MG63 (cell line): ENCODE measurements at regions not wholly inside any gene's neighbourhood (a gene's known extent, or its start where the extent isn't known, plus 50 kb on each side); places are given as distances from the start of the nearest gene placed in this dataset.
"Not testable (repeated sequence)": the region's sequence is repeated elsewhere in the genome, so short reads cannot be mapped to it uniquely, and the experiment has no call there.

Experiments
- DNase-seq: peaks from one replicate; pipeline ENCODE4 v3.0.0-alpha.2; 2020
- H3K27me3 ChIP-seq: fragments of 250-450 bp; sonication (Bioruptor Pico); 2 replicates; pipeline ENCODE4 v1.5.1; 2020; ENCODE audit warnings: mild to moderate bottlenecking, moderate library complexity
- H3K36me3 ChIP-seq: fragments of 250-450 bp; sonication (Bioruptor Pico); 2 replicates; pipeline ENCODE4 v1.5.1; 2020; ENCODE audit warnings: mild to moderate bottlenecking, moderate library complexity
- H3K4me3 ChIP-seq: fragments of 250-450 bp; sonication (Bioruptor Pico); 2 replicates; pipeline ENCODE4 v1.5.1; 2020; ENCODE audit warnings: mild to moderate bottlenecking, moderate library complexity
- H3K9me3 ChIP-seq: fragments of 250-450 bp; sonication (Bioruptor Pico); 2 replicates; pipeline ENCODE4 v1.5.1; 2020; ENCODE audit warnings: mild to moderate bottlenecking, moderate library complexity

- Histone ChIP-seq H3K4me3 (peak overlapping the region; percentile 22), H3K36me3 (no peaks in the 10 kb centered on the region), H3K9me3 (no peaks in the 10 kb centered on the region), H3K27me3 (no peaks in the 10 kb centered on the region; the same call in 1 of the 2 replicates)
- peak; percentile 75 for DNase-seq
These were observed 222.8 kb downstream of the LY86 start for GRCh38 chr6:6811128-6812009.

- no peak overlapping the region for H3K4me3 ChIP-seq
- no peaks in the 10 kb centered on the region for H3K9me3 ChIP-seq
- H3K27me3 ChIP-seq: no peaks in the 10 kb centered on the region; the same call in 1 of the 2 replicates
- H3K36me3 ChIP-seq: no peaks in the 10 kb centered on the region
- no peak for DNase-seq
These were observed 223.9 kb downstream of the LY86 start for GRCh38 chr6:6812427-6812826.

GRCh38 chr6:6815732-6816131, 227.2 kb downstream of the LY86 start:
- Histone ChIP-seq H3K4me3 (no peak overlapping the region), H3K9me3 (no peaks in the 10 kb centered on the region), H3K36me3 (no peaks in the 10 kb centered on the region), H3K27me3 (peaks cover 8% of the 10 kb centered on the region; the same call in 1 of the 2 replicates)
- no peak for DNase-seq

- no peak overlapping the region for H3K4me3 ChIP-seq
- DNase-seq: no peak
- H3K27me3 ChIP-seq: peaks cover 8% of the 10 kb centered on the region; the same call in 1 of the 2 replicates
- H3K9me3 ChIP-seq: no peaks in the 10 kb centered on the region
- H3K36me3 ChIP-seq: no peaks in the 10 kb centered on the region
These were observed 228.2 kb downstream of the LY86 start for GRCh38 chr6:6816716-6817115.

GRCh38 chr6:6818078-6818639, 229.6 kb downstream of the LY86 start:
- Histone ChIP-seq H3K4me3 (no peak overlapping the region), H3K9me3 (no peaks in the 10 kb centered on the region), H3K27me3 (peaks cover 8% of the 10 kb centered on the region; the same call in 1 of the 2 replicates), H3K36me3 (no peaks in the 10 kb centered on the region)
- no peak for DNase-seq

GRCh38 chr6:6820641-6821238, 232.2 kb downstream of the LY86 start:
- Histone ChIP-seq H3K27me3 (peaks cover 8% of the 10 kb centered on the region; the same call in 1 of the 2 replicates), H3K9me3 (no peaks in the 10 kb centered on the region), H3K36me3 (no peaks in the 10 kb centered on the region), H3K4me3 (no peak overlapping the region)
- DNase-seq: no peak

- H3K9me3 ChIP-seq: no peaks in the 10 kb centered on the region
- DNase-seq: no peak
- H3K27me3 ChIP-seq: peaks cover 8% of the 10 kb centered on the region; the same call in 1 of the 2 replicates
- H3K4me3 ChIP-seq: no peak overlapping the region
- no peaks in the 10 kb centered on the region for H3K36me3 ChIP-seq
These were observed 233.2 kb downstream of the LY86 start for GRCh38 chr6:6821639-6822261.

GRCh38 chr6:6823030-6823429, 234.5 kb downstream of the LY86 start:
- H3K36me3 ChIP-seq: no peaks in the 10 kb centered on the region
- H3K27me3 ChIP-seq: peaks cover 8% of the 10 kb centered on the region; the same call in 1 of the 2 replicates
- no peak for DNase-seq
- H3K9me3 ChIP-seq: no peaks in the 10 kb centered on the region
- H3K4me3 ChIP-seq: no peak overlapping the region

GRCh38 chr6:6823568-6824224, 235.2 kb downstream of the LY86 start:
- no peaks in the 10 kb centered on the region for H3K9me3 ChIP-seq
- H3K36me3 ChIP-seq: no peaks in the 10 kb centered on the region
- no peak overlapping the region for H3K4me3 ChIP-seq
- DNase-seq: no peak
- peaks cover 8% of the 10 kb centered on the region; the same call in 1 of the 2 replicates for H3K27me3 ChIP-seq

GRCh38 chr6:6824381-6824780, 235.9 kb downstream of the LY86 start:
- DNase-seq: no peak
- no peaks in the 10 kb centered on the region for H3K9me3 ChIP-seq
- H3K36me3 ChIP-seq: no peaks in the 10 kb centered on the region
- H3K27me3 ChIP-seq: peaks cover 7% of the 10 kb centered on the region; the same call in 1 of the 2 replicates
- H3K4me3 ChIP-seq: no peak overlapping the region

GRCh38 chr6:6825193-6825784, 236.8 kb downstream of the LY86 start:
- no peaks in the 10 kb centered on the region for H3K9me3 ChIP-seq
- H3K27me3 ChIP-seq: no peaks in the 10 kb centered on the region; the same call in 1 of the 2 replicates
- H3K36me3 ChIP-seq: no peaks in the 10 kb centered on the region
- no peak overlapping the region for H3K4me3 ChIP-seq
- DNase-seq: no peak

GRCh38 chr6:6826095-6826901, 237.8 kb downstream of the LY86 start:
- DNase-seq: peak; percentile 57
- H3K9me3 ChIP-seq: no peaks in the 10 kb centered on the region
- no peak overlapping the region for H3K4me3 ChIP-seq
- H3K27me3 ChIP-seq: no peaks in the 10 kb centered on the region; the same call in 1 of the 2 replicates
- no peaks in the 10 kb centered on the region for H3K36me3 ChIP-seq

- H3K9me3 ChIP-seq: no peaks in the 10 kb centered on the region
- H3K36me3 ChIP-seq: no peaks in the 10 kb centered on the region
- no peak for DNase-seq
- H3K4me3 ChIP-seq: no peak overlapping the region
- H3K27me3 ChIP-seq: no peaks in the 10 kb centered on the region; the same call in 1 of the 2 replicates
These were observed 238.4 kb downstream of the LY86 start for GRCh38 chr6:6826961-6827360.

GRCh38 chr6:6829872-6830685, 241.6 kb downstream of the LY86 start:
- DNase-seq: no peak
- H3K9me3 ChIP-seq: no peaks in the 10 kb centered on the region
- no peaks in the 10 kb centered on the region; the same call in 1 of the 2 replicates for H3K27me3 ChIP-seq
- no peaks in the 10 kb centered on the region for H3K36me3 ChIP-seq
- H3K4me3 ChIP-seq: no peak overlapping the region

GRCh38 chr6:6830686-6831063, 242.2 kb downstream of the LY86 start:
- H3K4me3 ChIP-seq, H3K9me3 ChIP-seq: not testable (repeated sequence)

More at GRCh38 chr6:6830686-6831063, 242.2 kb downstream of the LY86 start:
- not testable (repeated sequence) for H3K36me3 ChIP-seq, H3K27me3 ChIP-seq, DNase-seq
